ENCODE measurements at regions not wholly inside any gene's neighbourhood (a gene's known extent, or its start where the extent isn't known, plus 50 kb on each side); places are given as distances from the start of the nearest gene placed in this dataset.

GRCh38 chr2:24420373-24420772 is 60.0 kb upstream of the ITSN2 start:
- WGBS (ENCODE audit: extremely low coverage, insufficient read length, low lambda C conversion rate): no CpG with 5 or more reads among the region's 1 CpG
- H4K5ac ChIP-seq (ENCODE audit: insufficient read length, low read depth, low read length): no peak overlapping the region

More at GRCh38 chr2:24420373-24420772, 60.0 kb upstream of the ITSN2 start:
- Histone ChIP-seq H2BK20ac (ENCODE audit: low read depth, low read length, poor library complexity, severe bottlenecking) (no peak overlapping the region), H3K79me2 (ENCODE audit: insufficient read depth, low read length) (no peaks in the 10 kb centered on the region), H3K23me2 (ENCODE audit: insufficient read length, low read depth, low read length, poor library complexity, severe bottlenecking) (no peaks in the 10 kb centered on the region), H3K27ac (ENCODE audit: insufficient read length, low read depth, low read length) (no peak overlapping the region), H4K20me1 (ENCODE audit: control insufficient read depth, insufficient read depth, insufficient read length) (no peaks in the 10 kb centered on the region), H2BK12ac (ENCODE audit: insufficient read length, low read depth, low read length) (no peak overlapping the region), H3K18ac (ENCODE audit: insufficient read length, low read depth, low read length) (no peak overlapping the region), H2AFZ (ENCODE audit: low read length) (no peak overlapping the region), H3K4me2 (ENCODE audit: insufficient read depth, insufficient read length, low read length) (no peak overlapping the region), H3K9me3 (ENCODE audit: control insufficient read depth, low read depth, low read length) (no peaks in the 10 kb centered on the region), H4K91ac (ENCODE audit: insufficient read length, low read depth, low read length) (no peak overlapping the region), H3T11ph (ENCODE audit: low read length) (no peak overlapping the region), H3K9ac (ENCODE audit: extremely low read depth, insufficient read length, low read length) (no peak overlapping the region), H2BK15ac (ENCODE audit: low read depth, low read length) (no peak overlapping the region), H2AK5ac (ENCODE audit: insufficient read length, low read length) (no peak overlapping the region), H3K4ac (ENCODE audit: low read depth, low read length) (no peak overlapping the region), H2BK5ac (ENCODE audit: insufficient read length, low read length) (no peak overlapping the region), H3K56ac (ENCODE audit: insufficient read length, low read depth, low read length) (no peak overlapping the region), H2BK120ac (ENCODE audit: low read depth, low read length, poor library complexity, severe bottlenecking) (no peak overlapping the region), H3K4me1 (ENCODE audit: insufficient read depth, low read length) (no peaks in the 10 kb centered on the region), H3K23ac (ENCODE audit: insufficient read length, low read depth, low read length) (no peak overlapping the region), H3K14ac (ENCODE audit: insufficient read depth, low read length) (no peak overlapping the region), H3K27me3 (ENCODE audit: insufficient read depth, low read length) (no peaks in the 10 kb centered on the region), H3K79me1 (ENCODE audit: insufficient read depth, low read depth, low read length, poor library complexity, severe bottlenecking) (no peaks in the 10 kb centered on the region), H4K8ac (replicated peaks; ENCODE audit: insufficient read length, low read depth, low read length) (no peak overlapping the region)
- Mint-ChIP-seq H3K4me1 (peaks cover 7 to 9% of the 10 kb centered on the region in 2 experiments), H3K36me3 (ENCODE audit: insufficient read depth in 1 of 3, low read depth in 3 of 3) (peaks cover 0 to 8% (median 0%) of the 10 kb centered on the region in 3 experiments; a peak in 3 of 7 replicates), H3K4me3 (no peak overlapping the region), H3K27me3 (ENCODE audit: low read depth) (peaks cover 1% of the 10 kb centered on the region), H3K27ac (no peak overlapping the region), H3K9me3 (peaks cover 5 to 6% of the 10 kb centered on the region in 2 experiments; a peak in 4 of 5 replicates)
- no peak for DNase-seq
- TF ChIP-seq, protein P1, sequence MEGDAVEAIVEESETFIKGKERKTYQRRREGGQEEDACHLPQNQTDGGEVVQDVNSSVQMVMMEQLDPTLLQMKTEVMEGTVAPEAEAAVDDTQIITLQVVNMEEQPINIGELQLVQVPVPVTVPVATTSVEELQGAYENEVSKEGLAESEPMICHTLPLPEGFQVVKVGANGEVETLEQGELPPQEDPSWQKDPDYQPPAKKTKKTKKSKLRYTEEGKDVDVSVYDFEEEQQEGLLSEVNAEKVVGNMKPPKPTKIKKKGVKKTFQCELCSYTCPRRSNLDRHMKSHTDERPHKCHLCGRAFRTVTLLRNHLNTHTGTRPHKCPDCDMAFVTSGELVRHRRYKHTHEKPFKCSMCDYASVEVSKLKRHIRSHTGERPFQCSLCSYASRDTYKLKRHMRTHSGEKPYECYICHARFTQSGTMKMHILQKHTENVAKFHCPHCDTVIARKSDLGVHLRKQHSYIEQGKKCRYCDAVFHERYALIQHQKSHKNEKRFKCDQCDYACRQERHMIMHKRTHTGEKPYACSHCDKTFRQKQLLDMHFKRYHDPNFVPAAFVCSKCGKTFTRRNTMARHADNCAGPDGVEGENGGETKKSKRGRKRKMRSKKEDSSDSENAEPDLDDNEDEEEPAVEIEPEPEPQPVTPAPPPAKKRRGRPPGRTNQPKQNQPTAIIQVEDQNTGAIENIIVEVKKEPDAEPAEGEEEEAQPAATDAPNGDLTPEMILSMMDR (conservative IDR thresholded peaks at IDR 0.05): no peak

Measured in H9 (cell line).